PFSK-1 (cell line): ENCODE measurements at regions not wholly inside any gene's neighbourhood (a gene's known extent, or its start where the extent isn't known, plus 50 kb on each side); places are given as distances from the start of the nearest gene placed in this dataset.

Experiments used
- FOXP2 ChIP-seq: optimal IDR thresholded peaks from 2 replicates; pipeline ENCODE3; 2011; ENCODE audit warnings: borderline replicate concordance, control low read depth, inconsistent platforms; ENCODE audit not compliant: insufficient read depth; ENCODE audit errors: extremely low read length, extremely low read depth
- POLR2AphosphoS5 ChIP-seq: IDR thresholded peaks from 2 replicates; pipeline ENCODE4 v1.6.1; 2012; ENCODE audit warnings: low read depth, mild to moderate bottlenecking, control low read depth, low read length, moderate library complexity
- SIN3A ChIP-seq: IDR thresholded peaks from 2 replicates; pipeline ENCODE4 v1.6.1; 2012; ENCODE audit warnings: mild to moderate bottlenecking, low read length, moderate library complexity, borderline replicate concordance; ENCODE audit not compliant: insufficient read depth

DNA sequence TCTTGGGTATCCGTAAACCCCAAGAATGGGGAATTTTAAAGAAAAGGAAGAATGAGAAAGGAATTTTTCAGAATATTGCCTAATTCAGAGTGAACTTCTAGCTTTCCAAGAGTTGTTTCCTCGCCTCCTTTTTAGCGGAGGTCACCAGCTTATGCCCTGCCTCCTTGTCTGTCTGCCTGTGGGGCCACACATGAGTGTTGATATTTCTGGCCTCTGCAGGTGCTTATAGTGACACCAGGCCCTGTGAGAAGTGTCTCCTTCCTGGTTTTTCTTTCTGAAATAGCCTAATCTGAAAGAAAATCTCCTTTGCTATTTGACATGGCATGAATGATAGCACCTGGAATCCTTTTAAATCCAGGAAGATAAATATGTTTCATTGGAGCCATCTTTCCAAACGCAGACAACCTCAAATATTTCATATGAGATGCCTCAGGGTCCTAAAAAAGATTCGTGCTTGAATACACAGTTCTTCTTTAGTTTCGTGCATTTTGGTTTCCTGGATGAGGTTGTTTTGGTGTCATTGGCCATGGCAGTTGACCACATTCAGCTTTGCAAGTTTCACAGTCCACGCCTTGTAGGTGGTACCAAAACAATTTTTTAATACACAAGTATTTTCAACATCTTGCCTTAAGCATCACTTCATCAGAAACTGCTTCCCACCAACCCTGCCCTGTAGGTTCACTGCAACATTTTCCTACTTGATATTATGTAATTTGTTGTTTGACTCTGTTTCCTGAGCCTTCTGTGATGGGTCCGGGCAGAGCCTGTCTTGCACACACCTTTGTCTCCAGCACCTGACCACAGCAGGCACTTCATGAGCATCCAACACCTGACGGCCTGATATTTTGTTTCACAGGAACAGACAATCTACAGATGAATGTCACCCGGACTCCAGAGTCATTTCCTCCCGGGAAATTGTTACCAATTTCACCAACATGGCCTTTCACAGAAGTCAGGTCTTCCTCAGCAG is 159.4 kb downstream of the C11orf91 start:
- TF ChIP-seq POLR2AphosphoS5 (no peak), SIN3A (no peak), FOXP2 (no peak)
